ENCODE measurements at regions not wholly inside any gene's neighbourhood (a gene's known extent, or its start where the extent isn't known, plus 50 kb on each side); places are given as distances from the start of the nearest gene placed in this dataset.

DNA sequence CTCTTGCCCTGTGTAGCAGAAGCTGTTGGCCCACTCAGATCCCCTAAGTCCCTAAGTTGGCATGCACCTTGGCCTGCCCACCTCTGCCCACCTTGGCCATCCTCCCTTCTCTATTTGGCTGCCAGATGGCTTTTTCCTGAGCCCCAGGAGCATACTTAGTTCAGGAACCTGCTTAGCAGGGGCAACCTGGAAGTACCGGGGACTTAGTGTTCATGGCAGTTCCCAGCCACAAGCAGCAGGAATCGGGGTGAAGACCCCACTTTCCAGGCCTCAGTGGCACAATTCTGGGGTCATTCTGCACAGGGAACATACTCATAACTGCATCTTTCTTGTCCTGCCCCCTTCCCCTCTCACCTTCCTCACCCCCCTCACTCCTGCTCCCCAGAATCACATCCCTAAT, 158.0 kb upstream of the PMEPA1 start:
- DNase-seq, result no peak

DNA sequence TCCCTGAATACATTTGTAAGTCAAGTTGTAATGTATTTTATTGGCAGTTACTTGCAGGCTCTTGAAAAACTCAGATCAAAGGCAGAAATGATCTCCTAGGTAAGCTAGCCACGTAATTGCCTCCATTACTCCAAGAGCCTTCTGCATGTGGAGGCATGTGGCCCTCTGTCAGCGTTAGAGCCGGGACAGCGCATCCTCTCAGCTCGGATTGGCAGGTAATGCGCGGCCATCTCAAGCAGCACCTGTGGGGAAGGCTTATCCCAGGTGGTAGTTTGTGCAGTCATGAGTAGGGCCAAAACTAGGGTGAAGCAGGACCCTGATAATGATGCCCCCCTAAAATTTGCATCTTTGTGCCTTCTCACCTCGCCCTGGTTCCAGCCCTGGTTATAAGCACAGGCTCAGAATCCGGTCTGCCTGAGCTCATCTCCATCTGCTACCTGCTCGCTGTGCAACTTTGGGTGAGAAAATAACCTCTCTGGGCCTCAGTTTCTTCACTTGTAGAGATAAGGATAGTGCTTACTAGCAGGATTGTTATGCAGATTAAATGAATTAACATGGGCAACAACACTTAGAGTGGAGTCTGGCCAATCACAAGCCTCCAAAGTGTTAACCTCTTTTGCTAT, 157.5 kb upstream of the PMEPA1 start:
- DNase-seq, result no peak

DNA sequence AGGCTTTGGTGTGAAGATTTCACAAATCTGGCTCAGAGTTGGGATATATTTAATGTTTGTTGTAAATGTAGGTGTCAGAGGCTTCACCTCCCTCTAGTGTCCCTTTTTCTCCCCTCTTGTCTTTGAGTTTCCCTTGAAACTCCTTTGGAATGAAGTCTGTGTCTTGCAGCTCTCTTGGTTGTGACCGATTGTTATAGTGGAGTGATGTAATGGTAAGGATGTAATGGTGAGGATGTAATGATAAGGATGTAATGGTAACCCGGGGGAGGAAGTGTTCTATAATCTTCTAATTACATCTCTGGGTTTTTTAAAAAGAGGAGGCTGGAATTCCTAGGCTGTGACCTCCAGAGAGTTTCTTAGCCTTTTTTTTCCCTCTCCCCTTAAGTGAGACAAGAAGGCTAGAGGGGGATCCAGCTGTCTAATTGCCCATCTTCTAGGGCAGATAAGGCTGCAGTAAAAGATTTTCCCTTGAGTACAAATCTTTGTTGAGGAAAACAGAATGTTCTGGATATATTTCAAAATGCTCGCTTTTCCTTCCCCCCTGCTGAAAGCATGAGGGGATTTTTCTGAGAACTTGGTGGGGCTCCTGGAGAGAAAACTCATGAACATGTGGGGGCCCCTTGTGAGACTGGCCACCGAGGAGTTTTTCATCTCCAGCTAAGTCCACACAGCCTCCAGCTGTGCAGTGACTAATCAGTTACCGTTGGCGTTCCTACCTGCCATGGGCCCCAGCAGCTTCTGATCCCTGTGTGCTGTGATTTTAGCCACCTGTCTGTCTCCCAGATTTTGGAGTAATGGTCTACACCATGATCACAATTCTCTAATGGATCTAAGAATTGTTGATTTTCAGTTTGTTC, 156.7 kb upstream of the PMEPA1 start:
- DNase-seq, result peak; percentile 31

DNA sequence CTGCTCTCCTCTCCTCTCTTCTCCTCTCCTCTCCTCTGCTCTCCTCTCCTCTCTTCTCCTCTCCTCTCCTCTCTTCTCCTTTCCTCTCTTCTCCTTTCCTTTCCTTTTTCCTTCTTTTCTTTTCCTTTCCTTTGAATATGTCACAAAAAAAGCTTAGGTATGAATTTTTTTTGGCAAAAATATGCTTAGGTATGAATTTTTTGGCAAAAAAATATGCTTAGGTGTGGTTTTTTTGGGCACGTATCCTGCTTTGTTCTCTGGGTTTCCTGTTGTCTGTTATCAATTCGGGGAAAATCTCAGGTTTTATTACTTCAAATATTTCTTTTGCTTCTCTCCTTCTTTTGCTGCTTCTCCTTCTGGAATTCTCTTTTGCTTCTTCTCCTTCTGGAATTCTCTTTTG, 155.5 kb upstream of the PMEPA1 start:
- DNase-seq, result no peak

DNA sequence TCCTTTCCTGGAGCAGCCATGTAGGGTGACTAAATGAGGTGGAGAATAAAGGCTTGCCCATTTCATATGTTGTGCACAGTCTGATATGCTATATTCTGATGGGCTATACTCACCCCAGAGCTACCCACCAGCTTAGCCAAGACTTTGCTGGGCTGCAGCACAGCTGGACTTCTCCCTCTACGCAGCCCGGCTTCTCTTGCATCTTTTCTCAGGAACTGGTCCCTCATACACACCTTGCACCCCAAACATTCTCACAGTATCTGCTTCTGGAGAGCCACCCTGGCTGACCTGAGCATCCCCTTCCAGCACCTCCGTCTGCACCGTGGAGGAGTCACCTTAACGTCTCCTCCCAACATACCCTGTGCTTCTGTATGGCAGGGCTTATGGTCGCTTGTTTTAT, 150.8 kb upstream of the PMEPA1 start:
- DNase-seq, result no peak

DNA sequence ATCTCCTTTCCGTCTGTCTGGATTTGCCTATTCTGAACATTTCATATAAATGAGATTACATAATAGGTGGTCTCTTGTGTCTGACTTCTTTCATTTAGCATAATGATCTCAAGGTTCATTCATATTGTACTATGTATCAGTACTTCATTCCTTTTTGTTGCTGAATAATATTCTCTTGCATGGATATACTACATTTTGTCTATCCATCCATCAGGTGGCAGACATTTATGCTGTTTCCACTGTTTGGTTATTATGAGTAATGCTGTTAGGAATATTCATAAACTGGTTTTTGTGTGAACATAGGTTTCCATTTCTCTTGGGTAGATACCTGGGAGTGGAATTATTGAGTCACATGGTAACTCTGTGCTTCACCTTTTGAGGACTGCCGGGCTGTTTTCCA, 148.2 kb upstream of the PMEPA1 start:
- DNase-seq, result no peak

DNA sequence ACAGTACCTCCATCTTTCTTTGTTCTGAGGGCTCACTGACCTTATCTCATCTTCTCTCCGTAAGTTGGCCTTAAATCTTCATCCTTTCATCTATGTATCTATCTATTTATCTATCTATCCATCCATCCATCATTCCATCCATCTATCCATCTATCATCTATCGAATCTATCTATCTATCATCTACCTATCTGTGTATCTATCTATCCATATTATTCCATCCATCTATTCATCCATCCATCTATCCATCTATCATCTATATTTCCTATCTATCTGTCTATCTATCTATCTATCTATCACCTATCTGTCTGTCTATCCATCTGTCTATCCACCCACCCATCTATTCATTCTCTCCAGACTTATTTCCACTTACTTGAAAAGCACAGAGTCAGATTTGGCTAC, 147.3 kb upstream of the PMEPA1 start:
- DNase-seq, result no peak

DNA sequence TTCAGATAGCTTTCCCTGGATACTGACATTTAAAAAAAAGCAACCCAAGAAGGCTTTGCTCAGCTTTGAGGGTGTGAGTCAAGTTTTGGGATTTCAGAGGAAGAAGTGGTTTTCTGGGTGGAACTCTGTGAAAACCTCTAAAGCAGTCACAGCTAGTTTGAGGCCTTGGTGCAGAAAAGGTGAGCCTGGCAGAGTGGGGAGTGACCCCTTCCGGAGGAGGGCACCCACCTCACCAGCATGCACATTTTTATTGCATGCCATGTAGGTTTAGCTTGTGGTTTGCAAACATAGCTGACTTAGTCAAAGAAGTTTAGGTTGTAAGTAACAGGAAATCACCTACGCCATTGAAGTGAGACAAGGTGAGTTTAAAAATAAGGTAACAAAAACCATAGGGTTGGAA, 146.8 kb upstream of the PMEPA1 start:
- no peak for DNase-seq

DNA sequence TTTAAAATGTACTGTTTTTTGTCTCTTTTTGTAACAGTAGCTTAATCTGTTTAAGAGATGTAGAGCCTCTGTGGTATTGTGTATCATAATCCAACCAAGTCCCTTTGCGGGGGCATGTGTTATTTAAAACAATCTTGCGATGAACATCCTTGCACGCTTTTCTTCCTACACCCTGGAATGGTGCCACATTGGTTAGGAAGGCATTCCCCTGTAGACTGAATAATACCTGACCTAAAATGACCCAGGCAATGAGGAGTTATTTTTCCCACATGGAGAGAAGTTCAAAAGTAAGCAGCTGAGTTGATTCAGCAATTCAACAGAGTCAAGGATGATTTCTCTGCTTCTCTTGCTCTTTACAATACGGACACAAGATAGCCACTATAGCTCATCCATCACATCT, 142.0 kb upstream of the PMEPA1 start:
- no peak for DNase-seq

DNA sequence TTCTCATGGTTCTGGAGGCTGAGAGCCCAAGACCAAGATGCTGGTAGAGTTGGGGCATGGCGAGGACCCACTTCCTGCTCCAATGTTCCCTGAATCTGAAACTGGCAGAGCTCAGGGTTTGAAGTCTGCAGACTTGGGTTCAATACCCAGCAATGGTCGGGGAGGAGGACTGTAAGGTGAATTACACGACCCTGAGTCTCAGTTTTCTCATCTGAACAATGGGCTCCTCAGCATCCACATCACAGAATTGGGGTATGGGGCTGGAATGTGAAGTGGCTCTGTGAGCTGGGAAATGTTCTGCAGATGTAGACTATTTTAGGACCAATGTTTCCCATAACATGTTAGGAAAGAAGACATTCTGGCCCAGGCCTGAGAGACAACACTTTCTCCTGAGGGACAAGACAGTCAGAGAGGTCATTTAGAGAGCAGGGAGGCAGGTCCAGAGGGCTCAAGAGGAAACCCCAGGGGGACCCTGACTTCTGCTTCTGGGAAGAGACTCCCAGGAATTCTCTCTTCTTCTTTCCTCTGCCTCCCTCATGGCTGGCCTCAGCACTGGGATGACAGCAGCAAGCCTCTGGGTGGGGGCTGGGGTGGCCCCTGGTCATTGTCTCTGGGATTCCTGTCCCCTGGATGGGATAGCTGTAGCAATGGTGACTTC, 141.3 kb upstream of the PMEPA1 start:
- peak; percentile 9 for DNase-seq

DNA sequence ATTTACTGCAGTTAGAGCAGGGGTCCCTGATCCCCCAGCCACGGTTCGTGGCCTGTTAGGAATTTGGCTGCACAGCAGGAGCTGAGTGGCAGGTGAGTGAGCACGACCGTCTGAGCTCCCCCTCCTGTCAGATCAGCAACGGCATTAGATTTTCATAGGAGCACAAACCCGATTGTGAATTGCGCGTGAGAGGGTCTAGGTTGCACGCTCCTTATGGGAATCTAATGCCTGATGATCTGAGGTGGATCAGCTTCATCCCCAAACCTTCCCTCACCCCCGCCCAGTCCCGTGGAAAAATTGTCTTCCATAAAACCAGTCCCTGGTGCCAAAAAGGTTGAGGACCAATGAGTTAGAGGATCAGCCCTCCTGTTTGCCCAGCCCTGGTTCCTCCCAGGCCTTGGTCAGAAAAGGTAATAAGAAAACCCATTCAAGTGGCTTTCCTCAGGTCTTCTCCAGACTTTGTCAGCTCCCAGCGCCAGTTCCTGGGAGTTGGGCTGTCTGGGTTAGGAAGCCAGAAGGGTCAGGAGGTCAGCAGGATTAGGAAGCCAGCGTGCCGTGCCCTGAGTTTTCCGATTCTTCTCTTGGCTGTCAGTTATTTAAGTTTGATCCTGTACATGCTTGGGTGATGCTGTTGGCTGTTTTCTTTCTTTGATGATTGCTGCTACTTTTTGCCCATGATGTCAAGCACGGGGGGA, 139.9 kb upstream of the PMEPA1 start:
- no peak for DNase-seq

DNA sequence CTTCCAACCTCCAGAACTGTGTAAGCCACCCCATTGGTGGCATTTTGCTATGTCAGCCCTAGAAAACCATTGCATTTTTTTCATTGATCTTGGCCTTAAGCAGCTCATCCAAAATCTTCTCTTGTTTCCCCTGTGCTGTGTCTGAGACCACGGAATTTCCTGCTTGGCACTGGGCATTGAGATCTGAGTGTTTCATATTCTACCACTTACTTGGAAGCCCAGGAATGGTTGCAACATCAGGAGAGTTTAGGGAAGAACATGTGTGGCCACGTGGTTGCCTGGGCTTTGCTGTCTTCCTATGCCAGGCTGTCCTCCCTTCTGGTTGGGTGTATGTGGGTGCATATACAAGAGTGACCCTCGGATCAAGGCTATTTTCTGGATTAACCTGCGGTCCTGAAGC, 139.3 kb upstream of the PMEPA1 start:
- no peak for DNase-seq

DNA sequence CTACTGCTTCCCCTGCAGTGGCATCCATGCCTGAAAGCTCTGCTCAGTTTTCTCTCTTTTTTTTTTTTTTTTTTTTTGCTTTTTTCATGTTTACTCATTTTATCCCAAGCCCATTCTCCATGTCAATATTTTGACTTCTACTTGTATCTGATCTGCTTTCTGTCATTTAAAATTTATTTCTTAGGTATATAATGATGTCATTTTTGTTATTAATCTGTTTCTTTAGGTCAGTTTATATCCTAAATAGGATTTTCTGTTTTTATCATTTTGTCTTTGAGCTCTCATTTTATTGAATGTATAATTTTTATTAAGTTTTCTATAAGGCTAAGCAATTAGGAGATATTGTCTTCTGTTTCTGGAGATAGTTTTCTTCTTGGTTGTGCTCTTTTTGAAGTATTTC, 138.5 kb upstream of the PMEPA1 start:
- no peak for DNase-seq

DNA sequence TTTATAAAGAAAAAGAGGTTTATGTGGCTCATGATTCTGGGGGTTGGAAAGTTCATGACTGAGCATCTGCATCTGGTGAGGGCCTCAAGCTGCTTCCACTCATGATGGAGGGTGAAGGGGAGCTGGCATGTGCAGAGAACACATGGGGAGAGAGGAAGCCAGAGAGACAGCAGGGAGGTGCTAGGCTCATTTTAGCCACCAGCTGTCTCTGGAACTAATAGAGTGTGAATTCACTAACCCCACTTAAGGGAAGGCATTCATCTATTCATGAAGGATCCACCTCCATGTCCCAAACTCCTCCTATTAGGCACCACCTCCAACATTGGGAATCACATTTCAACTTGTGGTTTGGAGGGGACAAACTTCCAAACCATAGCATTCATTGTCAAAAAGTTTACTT, 137.3 kb upstream of the PMEPA1 start:
- peak; percentile 37 for DNase-seq

DNA sequence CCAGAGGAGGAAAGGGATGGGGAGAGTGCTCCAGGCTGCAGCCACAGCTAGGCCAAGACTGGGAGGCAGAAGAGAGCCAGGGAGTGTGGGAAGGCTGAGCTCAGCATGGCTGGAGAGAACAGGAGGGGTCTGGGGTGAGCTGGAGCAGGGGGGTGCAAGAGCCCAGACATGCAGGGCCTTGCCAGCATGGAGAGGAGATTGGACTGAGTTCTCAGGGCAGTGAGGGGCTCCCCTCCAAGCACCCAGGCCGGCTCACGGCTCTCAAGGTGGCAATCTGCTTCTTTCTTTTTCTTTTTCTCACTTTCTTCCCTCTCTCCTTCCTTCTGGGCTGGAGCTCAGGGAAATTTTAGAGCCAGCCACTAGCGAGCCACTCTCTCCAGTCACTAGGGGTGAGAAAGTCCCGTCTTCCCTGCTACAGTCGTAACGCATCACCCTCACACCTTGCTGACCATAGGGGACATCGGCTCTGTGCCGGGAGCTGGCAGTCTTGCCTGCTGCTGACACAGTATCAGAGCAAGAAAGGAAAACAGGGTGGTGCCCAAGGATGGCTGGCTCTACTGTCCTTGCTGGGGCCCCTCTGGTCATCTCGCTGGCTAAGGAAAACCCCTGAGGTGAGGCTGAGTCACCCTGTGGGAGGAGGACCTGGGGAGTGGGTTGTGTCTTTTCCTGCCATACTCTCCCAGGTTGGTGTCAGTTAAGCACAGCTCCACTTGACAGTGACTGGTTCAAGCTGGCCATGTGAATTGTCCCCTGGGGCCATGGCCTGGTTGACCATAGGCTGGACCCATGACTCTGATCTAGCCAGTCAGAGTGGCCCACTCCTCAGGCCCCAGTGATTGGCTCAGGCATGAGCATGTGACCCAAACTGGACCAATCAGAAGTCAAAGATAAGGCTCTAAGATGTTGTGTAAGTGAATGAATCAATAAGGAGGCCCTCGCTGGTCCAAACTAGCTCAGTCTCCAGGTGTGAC, 135.1 kb upstream of the PMEPA1 start:
- DNase-seq, result no peak

DNA sequence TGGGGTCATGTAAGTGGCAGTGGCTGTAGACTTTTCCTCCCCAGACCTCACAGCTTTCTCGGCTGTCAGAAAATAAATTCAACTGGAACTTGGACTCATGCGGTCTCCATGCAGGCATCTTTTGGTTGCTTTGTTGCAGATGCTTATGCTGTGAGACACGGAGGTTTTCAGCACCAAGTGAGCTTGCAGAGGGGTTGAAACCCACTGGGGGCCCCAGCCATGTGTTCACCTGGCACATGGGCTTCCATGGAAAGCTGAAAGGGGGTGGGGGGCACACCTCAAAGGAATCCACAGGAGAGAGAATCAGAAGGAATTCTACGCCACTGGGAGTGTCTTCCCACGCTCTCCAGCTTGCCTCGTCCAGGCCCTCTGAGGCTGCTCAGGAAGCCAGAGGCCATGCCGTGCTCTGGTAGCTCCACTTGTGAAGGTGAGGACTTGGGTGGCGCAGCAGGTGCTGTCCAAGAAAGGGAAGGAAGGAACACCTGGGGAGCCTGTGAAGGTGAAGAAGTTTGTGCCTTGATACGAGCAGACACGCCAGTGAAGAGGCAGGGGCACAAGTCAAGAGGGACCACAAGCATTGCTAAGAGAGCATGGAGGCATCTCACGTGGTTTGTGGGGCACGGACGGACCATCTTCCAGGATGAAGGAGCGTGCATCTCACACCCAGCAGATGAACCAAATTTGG, 134.3 kb upstream of the PMEPA1 start:
- no peak for DNase-seq

DNA sequence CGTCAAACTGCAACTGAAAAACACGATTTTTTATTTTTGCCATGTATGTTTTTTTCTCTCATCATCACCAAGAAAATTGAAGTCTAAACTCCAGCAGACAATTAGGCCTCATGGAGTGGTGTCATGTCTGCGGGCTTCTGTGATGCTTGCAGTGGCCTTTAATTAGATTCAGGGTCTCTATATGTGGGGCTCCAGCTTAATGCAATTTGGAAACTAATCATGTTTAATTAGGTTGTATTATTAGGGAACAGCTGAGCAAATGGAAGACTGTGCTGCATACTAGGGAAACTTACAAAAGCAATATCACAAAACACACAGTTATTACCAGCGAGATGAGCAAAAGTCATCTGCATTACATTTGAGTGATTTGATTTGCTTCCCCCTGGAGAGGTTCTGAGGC, 132.9 kb upstream of the PMEPA1 start:
- peak; percentile 84 for DNase-seq

DNA sequence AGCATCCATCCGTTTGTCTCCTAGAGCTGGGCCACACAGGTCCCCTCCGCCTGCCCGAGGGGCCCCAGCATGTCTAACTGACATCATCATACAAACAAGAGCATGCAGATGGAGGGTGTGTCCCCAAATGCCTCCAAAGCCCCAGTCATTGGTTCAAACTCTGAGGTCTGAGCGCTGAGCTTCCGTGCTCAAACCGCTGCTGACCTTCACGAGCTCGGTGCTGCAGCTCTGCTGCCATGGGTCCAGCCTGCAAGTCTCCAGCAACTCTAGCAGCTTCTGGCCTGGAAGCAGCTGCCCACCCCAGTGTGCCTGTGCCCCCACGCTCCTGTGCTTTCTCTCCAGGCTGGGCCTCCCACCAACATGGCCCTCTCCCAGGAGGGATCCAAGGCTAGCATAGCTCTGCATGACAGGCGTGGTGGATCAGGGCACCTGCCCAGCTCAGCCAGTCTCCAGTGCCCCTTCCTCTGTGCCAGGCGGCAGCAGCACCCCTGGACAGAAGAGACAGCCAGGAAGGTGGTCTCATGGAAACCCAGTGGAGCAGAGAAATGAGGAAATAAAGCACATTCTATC, 131.6 kb upstream of the PMEPA1 start:
- no peak for DNase-seq

DNA sequence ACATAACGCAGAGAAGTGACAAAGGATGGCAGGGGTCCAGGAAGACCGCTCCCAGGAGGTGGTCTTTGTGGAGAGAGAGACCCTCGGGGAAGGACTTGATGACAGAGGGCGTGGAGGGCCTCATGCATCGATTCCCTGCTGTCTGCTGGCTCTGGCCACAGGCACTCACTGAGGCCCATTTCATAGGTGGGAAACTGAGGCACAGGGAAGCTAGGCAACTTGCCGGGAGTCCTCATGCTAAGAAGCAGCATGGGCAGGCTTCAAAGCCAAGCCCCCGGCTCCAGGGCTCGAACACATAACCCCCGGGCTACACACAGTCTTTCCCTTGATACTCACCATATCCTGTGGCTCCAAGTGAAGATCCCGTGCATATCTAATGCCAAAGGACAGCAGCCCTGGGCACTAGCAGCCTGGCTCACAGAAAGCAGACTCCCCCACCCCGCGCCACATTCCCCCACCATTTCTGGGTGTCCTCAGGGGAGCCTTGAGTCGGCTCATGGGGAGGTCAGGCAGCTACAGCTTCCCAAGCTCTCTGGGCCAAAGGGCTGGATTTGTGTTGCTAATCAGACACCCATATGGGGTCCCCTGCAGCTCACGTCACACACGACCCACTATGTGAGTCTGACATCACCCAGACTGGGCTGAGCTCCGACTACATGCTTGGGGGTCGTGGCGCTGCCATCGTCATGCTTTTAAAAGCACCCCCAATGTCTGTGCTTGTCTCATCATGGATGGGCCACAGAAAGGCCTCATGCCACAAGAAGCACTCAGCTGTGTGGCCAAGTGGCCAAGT, 130.9 kb upstream of the PMEPA1 start:
- DNase-seq, result no peak

DNA sequence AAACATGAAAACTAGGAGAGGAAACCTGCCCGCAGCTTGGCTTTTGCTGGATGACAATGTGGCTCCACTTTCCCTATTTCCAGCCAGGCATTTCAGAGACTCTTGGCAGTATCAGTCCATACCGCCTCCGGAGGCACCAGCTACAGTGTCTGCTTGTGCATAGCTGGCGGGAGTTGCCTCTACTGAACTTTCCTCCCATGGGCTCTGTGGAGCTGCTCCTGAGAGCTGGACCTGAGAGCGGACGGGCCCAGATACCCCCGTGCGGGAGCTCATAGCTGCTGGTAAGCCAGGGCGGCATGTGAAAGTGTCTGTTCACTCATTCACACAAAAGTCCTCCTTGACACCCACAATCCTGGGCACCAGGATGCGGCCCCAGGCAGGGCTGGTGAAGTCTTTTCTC, 130.3 kb upstream of the PMEPA1 start:
- no peak for DNase-seq
